Natural killer cell (primary cell): ENCODE measurements at regions not wholly inside any gene's neighbourhood (a gene's known extent, or its start where the extent isn't known, plus 50 kb on each side); places are given as distances from the start of the nearest gene placed in this dataset.

Experiments
- ATAC-seq, 3 donors: fragments of 150-1000 bp in 2 of 3; fragments of 200-7000 bp in 1 of 3; cut with Tn5 transposase; 1 replicate in 1 of 3; 2 replicates in 2 of 3; pipeline ENCODE4 v1.10.0; 2021; ENCODE audit warnings: mild to moderate bottlenecking in 2 of 3, moderate library complexity in 2 of 3
- DNase-seq, 2 donors: peaks; one replicate each; pipeline versions ENCODE4 v3.0.0 to v3.0.0-alpha.2; 2013 to 2021; ENCODE audit warnings: mixed read lengths in 1 of 2
- H3K27ac ChIP-seq: one replicate; pipeline ENCODE4 v1.5.1; 2013; ENCODE audit warnings: mild to moderate bottlenecking, low read length
- H3K27me3 ChIP-seq: one replicate; pipeline ENCODE4 v1.6.1; 2013; ENCODE audit warnings: low read length; ENCODE audit not compliant: control insufficient read depth, insufficient read depth
- H3K36me3 ChIP-seq: one replicate; pipeline ENCODE4 v1.6.1; 2013; ENCODE audit warnings: low read length; ENCODE audit not compliant: control insufficient read depth, insufficient read depth
- H3K4me1 ChIP-seq: one replicate; pipeline ENCODE4 v1.6.1; 2013; ENCODE audit warnings: low read length; ENCODE audit not compliant: control insufficient read depth, insufficient read depth
- H3K4me3 ChIP-seq: one replicate; pipeline ENCODE4 v1.5.1; 2013; ENCODE audit warnings: low read length
- H3K9me3 ChIP-seq: one replicate; pipeline ENCODE4 v1.6.1; 2013; ENCODE audit warnings: low read length; ENCODE audit not compliant: control insufficient read depth, insufficient read depth
- H3K27ac Mint-ChIP-seq, 2 donors: one replicate each; pipeline ENCODE4 v1.8.0; 2022; ENCODE audit warnings: mild to moderate bottlenecking in 2 of 2, mixed read lengths in 2 of 2, moderate library complexity in 1 of 2
- H3K27me3 Mint-ChIP-seq, 2 donors: one replicate each; pipeline ENCODE4 v1.8.0; 2022; ENCODE audit warnings: low read depth in 2 of 2, mixed read lengths in 2 of 2
- H3K36me3 Mint-ChIP-seq: one replicate; pipeline ENCODE4 v1.8.0; 2022; ENCODE audit warnings: mixed read lengths
- H3K4me1 Mint-ChIP-seq, 2 donors: one replicate each; pipeline ENCODE4 v1.8.0; 2022; ENCODE audit warnings: mixed read lengths in 2 of 2
- H3K4me3 Mint-ChIP-seq: one replicate; pipeline ENCODE4 v1.8.0; 2022; ENCODE audit warnings: mild to moderate bottlenecking, moderate library complexity, mixed read lengths
- H3K9me3 Mint-ChIP-seq, 2 donors: one replicate each; pipeline ENCODE4 v1.8.0; 2022; ENCODE audit warnings: mixed read lengths in 2 of 2
- CTCF ChIP-seq: fragments of 200-600 bp; IDR thresholded peaks from one replicate; pipeline ENCODE4 v1.8.0; 2022; ENCODE audit warnings: antibody characterized with exemption
- WGBS: methylation state at CpG from one replicate; pipeline ENCODE4 v1.1.7; 2013; ENCODE audit warnings: missing lambda C conversion rate; ENCODE audit not compliant: insufficient coverage; 5-methylcytosine and 5-hydroxymethylcytosine counted together
- intact Hi-C: fragments of 100-400 bp; cut with micrococcal nuclease; formaldehyde crosslinking; loops from one replicate; pipeline ENCODE4 v1.14.2; 2022

GRCh38 chr6:56765494-56765893, 122.8 kb upstream of the DST start:
- Mint-ChIP-seq H3K36me3 (no peaks in the 10 kb centered on the region), H3K4me3 (no peak overlapping the region)

GRCh38 chr6:56764081-56764566, 121.4 kb upstream of the DST start:
- no peak overlapping the region for H3K4me3 ChIP-seq
- H3K4me3 Mint-ChIP-seq = no peak overlapping the region
- ATAC-seq (no peak), DNase-seq (no peak)
- no peaks in the 10 kb centered on the region for H3K9me3 ChIP-seq
- H3K4me1 Mint-ChIP-seq = no peaks in the 10 kb centered on the region
- H3K27ac Mint-ChIP-seq = no peak overlapping the region
- H3K4me1 ChIP-seq = no peaks in the 10 kb centered on the region
- H3K36me3 Mint-ChIP-seq = no peaks in the 10 kb centered on the region
- WGBS = 48% methylated on average over 3 of the region's 3 CpGs
- intact Hi-C loops = no loop called here
- H3K36me3 ChIP-seq = no peaks in the 10 kb centered on the region
- no peak for TF ChIP-seq CTCF
- H3K9me3 Mint-ChIP-seq = no peaks in the 10 kb centered on the region
- H3K27me3 ChIP-seq = no peaks in the 10 kb centered on the region
- peaks cover 0 to 2% of the 10 kb centered on the region in 2 donors for H3K27me3 Mint-ChIP-seq
- H3K27ac ChIP-seq = no peak overlapping the region

More at GRCh38 chr6:56765494-56765893, 122.8 kb upstream of the DST start:
- Histone ChIP-seq H3K27me3 (no peaks in the 10 kb centered on the region), H3K9me3 (no peaks in the 10 kb centered on the region), H3K27ac (no peak overlapping the region), H3K4me3 (no peak overlapping the region), H3K4me1 (no peaks in the 10 kb centered on the region), H3K36me3 (no peaks in the 10 kb centered on the region)
- H3K4me1 Mint-ChIP-seq = no peaks in the 10 kb centered on the region
- 91% methylated on average over 2 of the region's 2 CpGs for WGBS
- no peak for TF ChIP-seq CTCF
- intact Hi-C loops = no loop called here
- no peak for DNase-seq
- no peak for ATAC-seq
- H3K9me3 Mint-ChIP-seq = no peaks in the 10 kb centered on the region
- H3K27me3 Mint-ChIP-seq = peaks cover 0 to 2% of the 10 kb centered on the region in 2 donors
- H3K27ac Mint-ChIP-seq = no peak overlapping the region

DNA sequence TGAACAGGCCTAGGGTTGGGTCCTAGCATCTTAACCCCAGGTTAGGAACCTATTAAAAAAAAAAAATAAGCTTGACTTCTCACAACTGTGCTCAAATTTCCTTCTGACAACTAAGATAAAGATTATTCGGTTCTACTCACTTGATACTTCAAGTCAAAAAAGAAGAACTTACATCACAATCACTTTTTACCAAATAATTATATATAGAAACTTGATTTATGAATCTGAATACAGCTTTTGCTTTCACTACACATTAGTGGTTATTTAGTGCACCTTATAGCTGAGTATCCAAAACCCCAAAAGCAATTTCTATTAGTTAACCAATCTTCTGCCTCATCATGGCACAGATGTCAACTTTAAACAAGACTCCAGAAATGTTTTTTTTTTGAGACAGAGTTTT, 119.0 kb upstream of the DST start:
- Histone ChIP-seq H3K4me1 (no peaks in the 10 kb centered on the region), H3K4me3 (no peak overlapping the region), H3K27me3 (no peaks in the 10 kb centered on the region), H3K36me3 (no peaks in the 10 kb centered on the region), H3K9me3 (no peaks in the 10 kb centered on the region), H3K27ac (no peak overlapping the region)
- intact Hi-C loops = no loop called here
- Mint-ChIP-seq H3K27me3 (no peaks in the 10 kb centered on the region), H3K4me3 (no peak overlapping the region), H3K36me3 (no peaks in the 10 kb centered on the region), H3K4me1 (no peaks in the 10 kb centered on the region), H3K27ac (no peak overlapping the region), H3K9me3 (no peaks in the 10 kb centered on the region)
- TF ChIP-seq CTCF = no peak
- ATAC-seq (no peak), DNase-seq (no peak)
- 20% methylated on average over 1 of the region's 1 CpG for WGBS

DNA sequence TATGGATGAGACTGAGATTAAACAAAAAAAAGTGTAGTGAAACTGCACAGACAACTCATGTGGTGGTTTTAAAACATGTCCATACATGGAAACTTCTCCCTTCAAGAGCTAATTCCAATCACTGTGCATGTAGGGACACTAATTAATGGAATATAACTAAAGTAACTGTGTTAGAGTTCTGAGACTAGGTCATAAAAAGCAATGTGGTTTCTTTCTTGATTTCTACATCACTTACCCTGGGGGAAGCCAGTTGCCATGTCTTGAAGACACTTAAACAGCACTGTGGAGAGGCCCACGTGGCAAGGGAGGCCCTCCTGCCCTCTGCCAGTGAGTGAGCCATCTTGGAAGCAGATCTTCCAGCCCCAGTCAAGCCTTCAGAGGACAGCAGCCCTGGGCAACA, 118.2 kb upstream of the DST start:
- whole genome bisulfite sequencing = 39% methylated on average over 1 of the region's 1 CpG
- H3K4me1 Mint-ChIP-seq = no peaks in the 10 kb centered on the region
- TF ChIP-seq CTCF = no peak

More for the DNA sequence above, 118.2 kb upstream of the DST start:
- Mint-ChIP-seq H3K9me3 (no peaks in the 10 kb centered on the region), H3K27ac (no peak overlapping the region), H3K36me3 (no peaks in the 10 kb centered on the region), H3K4me3 (no peak overlapping the region), H3K27me3 (peaks cover 0 to 2% of the 10 kb centered on the region in 2 donors)
- H3K27me3 ChIP-seq = no peaks in the 10 kb centered on the region
- DNase-seq (no peak), ATAC-seq (no peak)
- H3K4me3 ChIP-seq = no peak overlapping the region
- H3K9me3 ChIP-seq = no peaks in the 10 kb centered on the region
- no peaks in the 10 kb centered on the region for H3K4me1 ChIP-seq
- no peak overlapping the region for H3K27ac ChIP-seq
- H3K36me3 ChIP-seq = no peaks in the 10 kb centered on the region
- intact Hi-C loops = no loop called here
